H9 (cell line): ENCODE measurements at regions not wholly inside any gene's neighbourhood (a gene's known extent, or its start where the extent isn't known, plus 50 kb on each side); places are given as distances from the start of the nearest gene placed in this dataset.

Experiments
- DNase-seq: peaks from one replicate; pipeline ENCODE4 v3.0.0-alpha.2; 2017
- H2AFZ ChIP-seq: one replicate; pipeline ENCODE4 v1.6.1; 2013; ENCODE audit warnings: mild to moderate bottlenecking, low read length, control low read depth, moderate library complexity
- H2AK5ac ChIP-seq: 2 replicates; pipeline ENCODE4 v1.6.1; 2013; ENCODE audit warnings: low read length, control low read depth, mixed read lengths; ENCODE audit not compliant: insufficient read length
- H2BK120ac ChIP-seq: one replicate; pipeline ENCODE4 v1.6.1; 2013; ENCODE audit warnings: low read depth, mild to moderate bottlenecking, low read length, control low read depth, inconsistent platforms; ENCODE audit not compliant: poor library complexity, severe bottlenecking
- H2BK12ac ChIP-seq: 2 replicates; pipeline ENCODE4 v1.6.1; 2013; ENCODE audit warnings: low read length, control low read depth, mixed read lengths, low read depth; ENCODE audit not compliant: insufficient read length
- H2BK15ac ChIP-seq: 2 replicates; pipeline ENCODE4 v1.6.1; 2013; ENCODE audit warnings: low read depth, low read length, control low read depth
- H2BK20ac ChIP-seq: one replicate; pipeline ENCODE4 v1.6.1; 2013; ENCODE audit warnings: low read depth, mild to moderate bottlenecking, low read length, control low read depth, inconsistent platforms; ENCODE audit not compliant: poor library complexity, severe bottlenecking
- H2BK5ac ChIP-seq: 2 replicates; pipeline ENCODE4 v1.6.1; 2013; ENCODE audit warnings: low read length, control low read depth, mixed read lengths; ENCODE audit not compliant: insufficient read length
- H3K14ac ChIP-seq: 2 replicates; pipeline ENCODE4 v1.6.1; 2013; ENCODE audit warnings: low read length, control low read depth; ENCODE audit not compliant: insufficient read depth
- H3K18ac ChIP-seq: 2 replicates; pipeline ENCODE4 v1.6.1; 2013; ENCODE audit warnings: low read depth, mild to moderate bottlenecking, mixed read lengths, low read length, control low read depth; ENCODE audit not compliant: insufficient read length
- H3K23ac ChIP-seq: 2 replicates; pipeline ENCODE4 v1.6.1; 2013; ENCODE audit warnings: low read length, control low read depth, mixed read lengths, low read depth; ENCODE audit not compliant: insufficient read length
- H3K23me2 ChIP-seq: 2 replicates; pipeline ENCODE4 v1.6.1; 2013; ENCODE audit warnings: low read depth, mild to moderate bottlenecking, mixed read lengths, low read length, control low read depth; ENCODE audit not compliant: insufficient read length, poor library complexity, severe bottlenecking
- H3K27ac ChIP-seq: 2 replicates; pipeline ENCODE4 v1.5.1; 2013; ENCODE audit warnings: low read length, control low read depth, mixed read lengths, low read depth; ENCODE audit not compliant: insufficient read length
- H3K27me3 ChIP-seq: 2 replicates; pipeline ENCODE4 v1.6.1; 2013; ENCODE audit warnings: low read length, control low read depth, inconsistent platforms; ENCODE audit not compliant: insufficient read depth
- H3K4ac ChIP-seq: 2 replicates; pipeline ENCODE4 v1.6.1; 2013; ENCODE audit warnings: low read depth, mild to moderate bottlenecking, control low read depth, inconsistent platforms, low read length, moderate library complexity
- H3K4me1 ChIP-seq: 2 replicates; pipeline ENCODE4 v1.6.1; 2013; ENCODE audit warnings: low read length, control low read depth, inconsistent platforms; ENCODE audit not compliant: insufficient read depth
- H3K4me2 ChIP-seq: 2 replicates; pipeline ENCODE4 v1.6.1; 2013; ENCODE audit warnings: low read length, control low read depth, mixed read lengths; ENCODE audit not compliant: insufficient read length, insufficient read depth
- H3K56ac ChIP-seq: 2 replicates; pipeline ENCODE4 v1.6.1; 2013; ENCODE audit warnings: low read depth, mild to moderate bottlenecking, mixed read lengths, low read length, control low read depth; ENCODE audit not compliant: insufficient read length
- H3K79me1 ChIP-seq: 2 replicates; pipeline ENCODE4 v1.6.1; 2013; ENCODE audit warnings: low read depth, mild to moderate bottlenecking, moderate library complexity, low read length, control low read depth, inconsistent platforms; ENCODE audit not compliant: insufficient read depth, poor library complexity, severe bottlenecking
- H3K79me2 ChIP-seq: 2 replicates; pipeline ENCODE4 v1.6.1; 2013; ENCODE audit warnings: low read length, control low read depth, inconsistent platforms; ENCODE audit not compliant: insufficient read depth
- H3K9ac ChIP-seq: 2 replicates; pipeline ENCODE4 v1.6.1; 2013; ENCODE audit warnings: low read length, control low read depth, mixed read lengths; ENCODE audit not compliant: insufficient read length; ENCODE audit errors: extremely low read depth
- H3K9me3 ChIP-seq: one replicate; pipeline ENCODE4 v1.6.1; 2013; ENCODE audit warnings: low read depth, low read length, inconsistent platforms; ENCODE audit not compliant: control insufficient read depth
- H3T11ph ChIP-seq: one replicate; pipeline ENCODE4 v1.6.1; 2013; ENCODE audit warnings: mild to moderate bottlenecking, low read length, control low read depth, inconsistent platforms
- H4K20me1 ChIP-seq: one replicate; pipeline ENCODE4 v1.6.1; 2013; ENCODE audit not compliant: control insufficient read depth, insufficient read length, insufficient read depth
- H4K5ac ChIP-seq: 2 replicates; pipeline ENCODE4 v1.6.1; 2013; ENCODE audit warnings: low read depth, mild to moderate bottlenecking, mixed read lengths, low read length, control low read depth; ENCODE audit not compliant: insufficient read length
- H4K8ac ChIP-seq: replicated peaks from 2 replicates; pipeline ENCODE4 v1.6.1; 2013; ENCODE audit warnings: low read length, control low read depth, mixed read lengths, low read depth; ENCODE audit not compliant: insufficient read length
- H4K91ac ChIP-seq: 2 replicates; pipeline ENCODE4 v1.6.1; 2013; ENCODE audit warnings: low read depth, mild to moderate bottlenecking, moderate library complexity, mixed read lengths, low read length, control low read depth; ENCODE audit not compliant: insufficient read length
- H3K27ac Mint-ChIP-seq, 3 experiments: 2 replicates in 2 of 3; 3 replicates in 1 of 3; pipeline ENCODE4 v1.8.0; 2020 to 2021; ENCODE audit warnings: mixed read lengths in 3 of 3, mild to moderate bottlenecking in 1 of 3, moderate library complexity in 1 of 3
- H3K27me3 Mint-ChIP-seq: 2 replicates; pipeline ENCODE4 v1.8.0; 2021; ENCODE audit warnings: low read depth, mild to moderate bottlenecking, moderate library complexity, mixed read lengths
- H3K36me3 Mint-ChIP-seq, 3 experiments: 2 replicates in 2 of 3; 3 replicates in 1 of 3; pipeline ENCODE4 v1.8.0; 2020 to 2021; ENCODE audit warnings: low read depth in 3 of 3, mixed read lengths in 3 of 3; ENCODE audit not compliant: insufficient read depth in 1 of 3
- H3K4me1 Mint-ChIP-seq, 2 experiments: 2 replicates each; pipeline ENCODE4 v1.8.0; 2020; ENCODE audit warnings: mixed read lengths in 2 of 2
- H3K4me3 Mint-ChIP-seq, 2 experiments: 2 replicates in 1 of 2; 3 replicates in 1 of 2; pipeline ENCODE4 v1.8.0; 2020 to 2021; ENCODE audit warnings: mild to moderate bottlenecking in 2 of 2, mixed read lengths in 2 of 2, moderate library complexity in 1 of 2
- H3K9me3 Mint-ChIP-seq, 2 experiments: 2 replicates in 1 of 2; 3 replicates in 1 of 2; pipeline ENCODE4 v1.8.0; 2020; ENCODE audit warnings: mild to moderate bottlenecking in 2 of 2, mixed read lengths in 2 of 2, moderate library complexity in 1 of 2
- WGBS: extraction: QIAGEN DNeasy Blood & Tissue Kit; methylation state at CpG from one replicate; pipeline ENCODE4 v1.1.7; 2013; ENCODE audit warnings: missing lambda C conversion rate, low lambda C conversion rate, mixed read lengths; ENCODE audit not compliant: insufficient read length; ENCODE audit errors: extremely low coverage; 5-methylcytosine and 5-hydroxymethylcytosine counted together
- TF ChIP-seq, protein P1 (sequence below): fragments of 200-600 bp; sonication (generic); conservative IDR thresholded peaks from 3 replicates; pipeline ENCODE4 v1.8.0; 2021; ENCODE audit warnings: antibody characterized with exemption, mild to moderate bottlenecking

DNA sequence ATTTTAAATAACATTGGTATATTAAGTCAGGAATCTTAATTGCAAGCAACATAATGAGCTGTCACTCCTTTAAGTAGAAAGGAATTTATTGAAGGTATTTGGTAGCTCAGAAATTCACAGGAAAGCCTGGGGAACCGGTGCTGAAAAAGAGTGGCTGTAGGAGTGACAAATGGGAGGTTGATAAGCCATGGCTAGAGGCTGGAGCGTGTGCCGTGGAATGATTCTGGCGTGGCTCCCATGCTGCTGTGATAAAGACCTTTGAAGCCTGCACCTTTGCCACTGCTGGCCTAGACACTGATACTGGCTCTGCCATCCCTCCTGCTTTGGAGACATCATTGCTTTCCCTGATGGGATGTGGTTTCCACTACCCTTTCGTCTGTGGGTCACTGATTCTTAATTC, 65.7 kb upstream of the ATG10 start:
- H3K4me2 ChIP-seq = no peak overlapping the region
- H4K91ac ChIP-seq = no peak overlapping the region
- WGBS = no CpG with 5 or more reads among the region's 5 CpGs
- no peaks in the 10 kb centered on the region for H3K27me3 ChIP-seq
- TF ChIP-seq, protein P1, sequence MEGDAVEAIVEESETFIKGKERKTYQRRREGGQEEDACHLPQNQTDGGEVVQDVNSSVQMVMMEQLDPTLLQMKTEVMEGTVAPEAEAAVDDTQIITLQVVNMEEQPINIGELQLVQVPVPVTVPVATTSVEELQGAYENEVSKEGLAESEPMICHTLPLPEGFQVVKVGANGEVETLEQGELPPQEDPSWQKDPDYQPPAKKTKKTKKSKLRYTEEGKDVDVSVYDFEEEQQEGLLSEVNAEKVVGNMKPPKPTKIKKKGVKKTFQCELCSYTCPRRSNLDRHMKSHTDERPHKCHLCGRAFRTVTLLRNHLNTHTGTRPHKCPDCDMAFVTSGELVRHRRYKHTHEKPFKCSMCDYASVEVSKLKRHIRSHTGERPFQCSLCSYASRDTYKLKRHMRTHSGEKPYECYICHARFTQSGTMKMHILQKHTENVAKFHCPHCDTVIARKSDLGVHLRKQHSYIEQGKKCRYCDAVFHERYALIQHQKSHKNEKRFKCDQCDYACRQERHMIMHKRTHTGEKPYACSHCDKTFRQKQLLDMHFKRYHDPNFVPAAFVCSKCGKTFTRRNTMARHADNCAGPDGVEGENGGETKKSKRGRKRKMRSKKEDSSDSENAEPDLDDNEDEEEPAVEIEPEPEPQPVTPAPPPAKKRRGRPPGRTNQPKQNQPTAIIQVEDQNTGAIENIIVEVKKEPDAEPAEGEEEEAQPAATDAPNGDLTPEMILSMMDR = no peak
- no peak overlapping the region for H2BK12ac ChIP-seq
- no peaks in the 10 kb centered on the region for H3K79me1 ChIP-seq
- no peak for DNase-seq
- H3K9ac ChIP-seq = no peak overlapping the region
- no peaks in the 10 kb centered on the region for H4K20me1 ChIP-seq
- no peak overlapping the region for H3K23ac ChIP-seq
- H4K8ac ChIP-seq = no peak overlapping the region
- no peak overlapping the region for H3K56ac ChIP-seq
- H2AFZ ChIP-seq = no peak overlapping the region
- Mint-ChIP-seq H3K4me3 (no peak overlapping the region), H3K36me3 (peaks cover 3 to 4% (median 3%) of the 10 kb centered on the region in 3 experiments; a peak in 5 of 7 replicates), H3K27me3 (no peaks in the 10 kb centered on the region; the same call in 1 of the 2 replicates), H3K4me1 (peaks cover 30 to 39% of the 10 kb centered on the region in 2 experiments), H3K9me3 (peaks cover 4 to 5% of the 10 kb centered on the region in 2 experiments), H3K27ac (peak overlapping the region in 2 of 3 experiments; percentile 29 to 68; a peak in 1 of 7 replicates)
- no peak overlapping the region for H4K5ac ChIP-seq
- H3K79me2 ChIP-seq = no peaks in the 10 kb centered on the region
- no peak overlapping the region for H2BK20ac ChIP-seq
- H2AK5ac ChIP-seq = no peak overlapping the region
- no peaks in the 10 kb centered on the region for H3K23me2 ChIP-seq
- no peak overlapping the region for H3K4ac ChIP-seq
- H2BK5ac ChIP-seq = no peak overlapping the region
- H3K27ac ChIP-seq = no peak overlapping the region
- H2BK15ac ChIP-seq = no peak overlapping the region
- no peak overlapping the region for H3K18ac ChIP-seq
- H3K4me1 ChIP-seq = 0 out of 2 replicates have a peak, but pooled peaks cover 4% of the 10 kb centered on the region
- H2BK120ac ChIP-seq = no peak overlapping the region
- no peak overlapping the region for H3T11ph ChIP-seq
- H3K14ac ChIP-seq = no peak overlapping the region
- H3K9me3 ChIP-seq = no peaks in the 10 kb centered on the region
